ENCODE measurements at regions not wholly inside any gene's neighbourhood (a gene's known extent, or its start where the extent isn't known, plus 50 kb on each side); places are given as distances from the start of the nearest gene placed in this dataset.

DNA sequence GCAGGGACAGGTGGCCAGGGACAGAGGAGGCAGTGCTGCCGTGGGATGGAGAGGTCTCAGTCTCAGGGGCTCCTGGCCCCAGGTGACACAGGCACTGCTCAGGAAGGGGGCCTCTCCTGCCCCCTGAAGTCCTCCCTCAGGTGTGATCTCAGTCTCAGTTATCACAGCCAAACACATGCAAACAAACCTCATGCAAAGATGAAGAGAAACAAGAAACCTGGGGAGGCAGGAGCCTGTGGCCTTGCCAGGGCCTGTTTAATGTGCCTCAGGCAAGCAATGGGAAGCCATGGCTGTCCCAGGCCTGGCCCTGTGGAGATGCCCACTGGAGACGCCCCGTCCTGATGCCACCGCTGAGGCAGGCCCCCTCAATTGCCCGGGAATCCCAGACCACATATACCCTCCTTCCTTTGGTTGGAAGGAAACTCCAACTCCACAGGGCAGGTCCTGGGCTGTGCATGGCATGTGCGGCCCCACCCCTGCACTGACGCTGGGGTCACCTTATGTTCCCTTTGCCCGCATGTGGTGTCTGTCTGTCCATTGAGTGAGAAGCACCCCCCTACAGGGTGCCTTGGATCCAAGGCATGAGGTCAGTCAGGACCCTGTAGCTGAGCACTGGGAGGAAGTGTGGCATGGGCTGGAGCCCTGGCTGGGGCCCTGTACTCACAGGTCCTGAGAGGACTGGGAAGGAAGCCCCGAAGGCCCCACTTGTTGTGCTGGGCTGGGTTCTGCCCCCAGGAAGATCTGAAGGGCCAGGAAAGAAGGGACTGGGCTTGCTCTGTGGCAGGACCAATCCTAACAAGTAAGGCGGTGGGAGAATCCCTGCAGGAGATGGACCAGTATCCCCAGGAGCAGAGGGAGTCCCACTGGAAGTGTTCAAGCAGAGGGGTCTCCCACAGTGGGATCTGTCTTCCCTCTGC lies 68.8 kb upstream of the RAB6C start:
- Histone ChIP-seq H3K4me1 (ENCODE audit: control insufficient read depth, extremely low read depth, insufficient read depth, low read length) (no peaks in the 10 kb centered on the region), H2AFZ (ENCODE audit: control insufficient read depth, low read length) (no peak overlapping the region), H4K20me1 (ENCODE audit: control insufficient read depth, extremely low read depth, insufficient read depth, low read length) (no peaks in the 10 kb centered on the region), H3K79me2 (ENCODE audit: control insufficient read depth, insufficient read depth, low read length) (no peaks in the 10 kb centered on the region), H3K36me3 (ENCODE audit: control insufficient read depth in 2 of 2, extremely low read depth in 1 of 2, insufficient read depth in 2 of 2, low read length in 2 of 2) (no peaks in the 10 kb centered on the region), H3K27ac (ENCODE audit: control insufficient read depth, insufficient read depth, low read length) (no peak overlapping the region), H3K27me3 (ENCODE audit: control insufficient read depth, extremely low read depth, insufficient read depth, low read length) (no peaks in the 10 kb centered on the region), H3K9me3 (ENCODE audit: control insufficient read depth, low read depth, low read length) (no peaks in the 10 kb centered on the region), H3K4me3 (ENCODE audit: control insufficient read depth in 2 of 3, extremely low read depth in 1 of 3, insufficient read depth in 2 of 3, low read depth in 1 of 3, low read length in 3 of 3) (no peak overlapping the region), H3K9ac (ENCODE audit: control insufficient read depth, extremely low read depth, insufficient read depth, low read length) (no peak overlapping the region), H3K9me1 (ENCODE audit: control insufficient read depth, extremely low read depth, insufficient read depth, low read length) (no peaks in the 10 kb centered on the region), H3K4me2 (ENCODE audit: control insufficient read depth, extremely low read depth, insufficient read depth, low read depth, low read length) (no peak overlapping the region)
- DNase-seq (ENCODE audit: low read depth, low spot score): no peak
- dilution Hi-C loops (cut with MboI; ENCODE audit: extremely low pct_ligation_motif_present, low sequenced_read_pairs): no loop called here
- no peak for FAIRE-seq
- no peak for TF ChIP-seq EZH2 (IDR thresholded peaks at IDR 0.05; ENCODE audit: low read length)
- TF ChIP-seq, protein P1, sequence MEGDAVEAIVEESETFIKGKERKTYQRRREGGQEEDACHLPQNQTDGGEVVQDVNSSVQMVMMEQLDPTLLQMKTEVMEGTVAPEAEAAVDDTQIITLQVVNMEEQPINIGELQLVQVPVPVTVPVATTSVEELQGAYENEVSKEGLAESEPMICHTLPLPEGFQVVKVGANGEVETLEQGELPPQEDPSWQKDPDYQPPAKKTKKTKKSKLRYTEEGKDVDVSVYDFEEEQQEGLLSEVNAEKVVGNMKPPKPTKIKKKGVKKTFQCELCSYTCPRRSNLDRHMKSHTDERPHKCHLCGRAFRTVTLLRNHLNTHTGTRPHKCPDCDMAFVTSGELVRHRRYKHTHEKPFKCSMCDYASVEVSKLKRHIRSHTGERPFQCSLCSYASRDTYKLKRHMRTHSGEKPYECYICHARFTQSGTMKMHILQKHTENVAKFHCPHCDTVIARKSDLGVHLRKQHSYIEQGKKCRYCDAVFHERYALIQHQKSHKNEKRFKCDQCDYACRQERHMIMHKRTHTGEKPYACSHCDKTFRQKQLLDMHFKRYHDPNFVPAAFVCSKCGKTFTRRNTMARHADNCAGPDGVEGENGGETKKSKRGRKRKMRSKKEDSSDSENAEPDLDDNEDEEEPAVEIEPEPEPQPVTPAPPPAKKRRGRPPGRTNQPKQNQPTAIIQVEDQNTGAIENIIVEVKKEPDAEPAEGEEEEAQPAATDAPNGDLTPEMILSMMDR (optimal IDR thresholded peaks at IDR 0.05 in 1 of 3, IDR thresholded peaks at IDR 0.05 in 1 of 3, conservative IDR thresholded peaks at IDR 0.05 in 1 of 3; ENCODE audit: extremely low read depth in 1 of 3, insufficient read depth in 2 of 3, low read length in 3 of 3): no peak

DNA sequence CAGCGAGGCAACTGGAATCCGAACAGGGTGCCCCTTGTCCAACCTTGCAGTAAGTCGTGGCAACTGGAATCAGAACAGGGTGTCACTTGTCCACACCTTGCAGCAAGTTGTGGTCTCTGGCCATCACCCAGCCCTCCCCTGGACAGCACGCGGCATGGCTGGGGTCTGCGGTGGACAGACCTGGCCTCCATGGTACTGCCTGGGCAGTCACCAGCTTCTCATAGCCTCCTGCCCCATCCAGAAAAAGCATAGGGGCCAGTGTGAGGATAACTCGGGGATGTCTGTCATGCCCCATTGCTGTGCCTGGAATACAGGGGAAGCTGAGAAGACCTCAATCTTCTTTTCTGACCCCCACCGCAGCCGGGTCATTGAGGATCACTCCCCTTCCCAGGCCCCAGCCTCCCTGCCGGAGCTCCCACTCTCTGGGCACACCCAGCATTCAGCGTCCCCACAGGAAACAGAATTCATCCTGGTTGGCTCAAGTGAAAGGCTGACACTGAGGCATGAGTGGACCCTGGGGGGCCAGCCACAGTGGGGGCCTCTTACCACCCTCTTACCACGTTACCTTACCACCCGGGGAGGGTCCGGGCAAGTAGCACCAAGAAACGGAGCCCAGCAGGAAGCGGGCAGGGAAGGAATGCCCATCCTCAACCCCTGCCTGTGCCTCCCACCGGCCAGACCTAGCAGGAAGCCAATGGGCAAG lies 68.0 kb upstream of the RAB6C start:
- dilution Hi-C loops (cut with MboI; ENCODE audit: extremely low pct_ligation_motif_present, low sequenced_read_pairs): no loop called here
- TF ChIP-seq EZH2 (IDR thresholded peaks at IDR 0.05; ENCODE audit: low read length): no peak
- TF ChIP-seq, protein P1 (optimal IDR thresholded peaks at IDR 0.05 in 1 of 3, IDR thresholded peaks at IDR 0.05 in 1 of 3, conservative IDR thresholded peaks at IDR 0.05 in 1 of 3; ENCODE audit: extremely low read depth in 1 of 3, insufficient read depth in 2 of 3, low read length in 3 of 3): no peak

More for the DNA sequence above, 68.0 kb upstream of the RAB6C start:
- no peak overlapping the region for H3K4me2 ChIP-seq (ENCODE audit: control insufficient read depth, extremely low read depth, insufficient read depth, low read depth, low read length)
- H3K9ac ChIP-seq (ENCODE audit: control insufficient read depth, extremely low read depth, insufficient read depth, low read length): no peak overlapping the region
- H3K36me3 ChIP-seq (ENCODE audit: control insufficient read depth in 2 of 2, extremely low read depth in 1 of 2, insufficient read depth in 2 of 2, low read length in 2 of 2): no peaks in the 10 kb centered on the region
- no peak for DNase-seq (ENCODE audit: low read depth, low spot score)
- H3K9me3 ChIP-seq (ENCODE audit: control insufficient read depth, low read depth, low read length): no peaks in the 10 kb centered on the region
- no peaks in the 10 kb centered on the region for H3K4me1 ChIP-seq (ENCODE audit: control insufficient read depth, extremely low read depth, insufficient read depth, low read length)
- no peaks in the 10 kb centered on the region for H4K20me1 ChIP-seq (ENCODE audit: control insufficient read depth, extremely low read depth, insufficient read depth, low read length)
- no peaks in the 10 kb centered on the region for H3K9me1 ChIP-seq (ENCODE audit: control insufficient read depth, extremely low read depth, insufficient read depth, low read length)
- no peaks in the 10 kb centered on the region for H3K27me3 ChIP-seq (ENCODE audit: control insufficient read depth, extremely low read depth, insufficient read depth, low read length)
- no peak overlapping the region for H2AFZ ChIP-seq (ENCODE audit: control insufficient read depth, low read length)
- no peak overlapping the region for H3K4me3 ChIP-seq (ENCODE audit: control insufficient read depth in 2 of 3, extremely low read depth in 1 of 3, insufficient read depth in 2 of 3, low read depth in 1 of 3, low read length in 3 of 3)
- no peak for FAIRE-seq
- H3K27ac ChIP-seq (ENCODE audit: control insufficient read depth, insufficient read depth, low read length): no peak overlapping the region
- no peaks in the 10 kb centered on the region for H3K79me2 ChIP-seq (ENCODE audit: control insufficient read depth, insufficient read depth, low read length)
